Panc1 (cell line): ENCODE measurements at regions not wholly inside any gene's neighbourhood (a gene's known extent, or its start where the extent isn't known, plus 50 kb on each side); places are given as distances from the start of the nearest gene placed in this dataset.

Source experiments
- ATAC-seq: fragments of 200-7000 bp; cut with Tn5 transposase; 2 replicates; pipeline ENCODE4 v1.9.1; 2020; ENCODE audit warnings: mild to moderate bottlenecking, moderate library complexity
- BruUV-seq: library from RNA; stranded (reverse); fragments of 400-500 nt; replicated peaks from 2 replicates; lab custom pipeline; 2021; lab: Mats Ljungman, UMichigan
- CTCF ChIA-PET: fragments of 300-600 bp; sonication (Branson Sonifier 250); formaldehyde crosslinking; loops from one replicate; lab custom pipeline; 2022; ENCODE audit warnings: antibody characterized with exemption; lab: Charles Lee
- POLR2A ChIA-PET: fragments of 300-600 bp; sonication (Branson Sonifier 250); formaldehyde crosslinking; loops from one replicate; lab custom pipeline; 2022; ENCODE audit warnings: antibody characterized with exemption; lab: Charles Lee
- DNase-seq: peaks from one replicate; pipeline ENCODE4 v3.0.0-alpha.2; 2010; ENCODE audit warnings: low read depth, low spot score
- H3K27ac ChIP-seq: 2 replicates; pipeline ENCODE4 v1.5.1; 2011; ENCODE audit warnings: mild to moderate bottlenecking, low read length, inconsistent platforms
- H3K27me3 ChIP-seq: fragments of 200-500 bp; sonication (Bioruptor generic); 2 replicates; pipeline ENCODE4 v1.6.0; 2014; ENCODE audit warnings: low read length, inconsistent platforms; ENCODE audit not compliant: control insufficient read depth, insufficient read depth
- H3K36me3 ChIP-seq: fragments of 200-500 bp; sonication (Bioruptor generic); 2 replicates; pipeline ENCODE4 v1.5.1; 2014; ENCODE audit warnings: inconsistent platforms, mild to moderate bottlenecking, low read length, moderate library complexity; ENCODE audit not compliant: control insufficient read depth, insufficient read depth
- H3K4me1 ChIP-seq: 2 replicates; pipeline ENCODE4 v1.5.1; 2011; ENCODE audit warnings: inconsistent platforms, mild to moderate bottlenecking, low read length, moderate library complexity; ENCODE audit not compliant: control insufficient read depth, insufficient read depth
- H3K4me3 ChIP-seq, 2 experiments: 2 replicates each; pipeline ENCODE4 v1.5.1; 2011 to 2012; ENCODE audit warnings: low read depth in 2 of 2, low read length in 2 of 2, mild to moderate bottlenecking in 2 of 2, inconsistent platforms in 1 of 2, moderate library complexity in 1 of 2
- H3K9me3 ChIP-seq: fragments of 200-500 bp; sonication (Bioruptor generic); 2 replicates; pipeline ENCODE4 v1.5.1; 2014; ENCODE audit warnings: low read depth, mild to moderate bottlenecking, inconsistent platforms, low read length, moderate library complexity; ENCODE audit not compliant: control insufficient read depth, insufficient read depth
- POLR2AphosphoS5 ChIP-seq: IDR thresholded peaks from 2 replicates; pipeline ENCODE4 v1.6.1; 2012; ENCODE audit warnings: mild to moderate bottlenecking, low read depth, low read length, moderate library complexity
- SIN3A ChIP-seq: IDR thresholded peaks from 2 replicates; pipeline ENCODE4 v1.6.1; 2012; ENCODE audit warnings: low read depth, mild to moderate bottlenecking, low read length, moderate library complexity, borderline replicate concordance; ENCODE audit not compliant: insufficient read depth
- TCF7L2 ChIP-seq: IDR thresholded peaks from 2 replicates; pipeline ENCODE4 v1.6.1; 2011; ENCODE audit warnings: mild to moderate bottlenecking, low read depth, low read length, inconsistent platforms
- in situ Hi-C: cut with HindIII; loops from 2 replicates; pipeline ENCODE4 v1.10.0; 2016; ENCODE audit warnings: low sequenced_read_pairs, low pct_unique_long_range_greater_than_20kb
- intact Hi-C: fragments of 100-400 bp; cut with micrococcal nuclease; formaldehyde crosslinking; loops from one replicate; pipeline ENCODE4 v1.10.0; 2022; ENCODE audit not compliant: unreplicated experiment
- TF ChIP-seq, protein P1 (sequence below): fragments of 450-650 bp; IDR thresholded peaks from 2 replicates; pipeline ENCODE4 v1.5.1; 2017; ENCODE audit warnings: mild to moderate bottlenecking
- TF ChIP-seq, protein P2 (sequence below), 2 experiments: IDR thresholded peaks; 2 replicates each; pipeline ENCODE4 v1.6.1; 2011 to 2012; ENCODE audit warnings: low read depth in 2 of 2, control low read depth in 1 of 2, low read length in 1 of 2, mild to moderate bottlenecking in 1 of 2, moderate library complexity in 1 of 2; ENCODE audit not compliant: insufficient read depth in 1 of 2

DNA sequence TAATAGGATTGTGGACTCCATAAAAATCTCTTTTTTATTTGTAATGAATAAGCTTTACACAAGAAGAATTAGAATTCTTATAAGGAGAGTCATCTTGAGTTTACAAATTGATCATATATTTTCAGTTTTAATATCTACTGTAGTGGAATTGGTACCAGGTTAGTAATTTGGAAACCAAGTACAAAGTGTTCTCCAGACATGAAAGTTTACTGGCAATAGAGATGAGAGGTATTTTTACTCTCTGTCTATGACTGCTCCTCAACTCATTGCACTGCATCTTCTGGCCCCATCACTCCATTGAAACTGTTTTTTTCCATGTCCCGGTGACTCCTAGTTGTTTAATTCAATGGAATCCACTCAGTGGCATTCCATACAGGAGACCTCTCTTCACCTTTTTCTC lies 164.5 kb upstream of the SMIM30 start:
- intact Hi-C loops = loop anchor here (10.0 kb wide), 1 partner anchor 248 kb away; no protein-coding TSS in a partner anchor
- no peaks in the 10 kb centered on the region for H3K27me3 ChIP-seq
- ATAC-seq (no peak), DNase-seq (no peak)
- no peak overlapping the region for H3K27ac ChIP-seq
- TF ChIP-seq SIN3A (no peak), TCF7L2 (no peak), POLR2AphosphoS5 (no peak)
- TF ChIP-seq, protein P1, sequence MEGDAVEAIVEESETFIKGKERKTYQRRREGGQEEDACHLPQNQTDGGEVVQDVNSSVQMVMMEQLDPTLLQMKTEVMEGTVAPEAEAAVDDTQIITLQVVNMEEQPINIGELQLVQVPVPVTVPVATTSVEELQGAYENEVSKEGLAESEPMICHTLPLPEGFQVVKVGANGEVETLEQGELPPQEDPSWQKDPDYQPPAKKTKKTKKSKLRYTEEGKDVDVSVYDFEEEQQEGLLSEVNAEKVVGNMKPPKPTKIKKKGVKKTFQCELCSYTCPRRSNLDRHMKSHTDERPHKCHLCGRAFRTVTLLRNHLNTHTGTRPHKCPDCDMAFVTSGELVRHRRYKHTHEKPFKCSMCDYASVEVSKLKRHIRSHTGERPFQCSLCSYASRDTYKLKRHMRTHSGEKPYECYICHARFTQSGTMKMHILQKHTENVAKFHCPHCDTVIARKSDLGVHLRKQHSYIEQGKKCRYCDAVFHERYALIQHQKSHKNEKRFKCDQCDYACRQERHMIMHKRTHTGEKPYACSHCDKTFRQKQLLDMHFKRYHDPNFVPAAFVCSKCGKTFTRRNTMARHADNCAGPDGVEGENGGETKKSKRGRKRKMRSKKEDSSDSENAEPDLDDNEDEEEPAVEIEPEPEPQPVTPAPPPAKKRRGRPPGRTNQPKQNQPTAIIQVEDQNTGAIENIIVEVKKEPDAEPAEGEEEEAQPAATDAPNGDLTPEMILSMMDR = no peak
- TF ChIP-seq, protein P2, sequence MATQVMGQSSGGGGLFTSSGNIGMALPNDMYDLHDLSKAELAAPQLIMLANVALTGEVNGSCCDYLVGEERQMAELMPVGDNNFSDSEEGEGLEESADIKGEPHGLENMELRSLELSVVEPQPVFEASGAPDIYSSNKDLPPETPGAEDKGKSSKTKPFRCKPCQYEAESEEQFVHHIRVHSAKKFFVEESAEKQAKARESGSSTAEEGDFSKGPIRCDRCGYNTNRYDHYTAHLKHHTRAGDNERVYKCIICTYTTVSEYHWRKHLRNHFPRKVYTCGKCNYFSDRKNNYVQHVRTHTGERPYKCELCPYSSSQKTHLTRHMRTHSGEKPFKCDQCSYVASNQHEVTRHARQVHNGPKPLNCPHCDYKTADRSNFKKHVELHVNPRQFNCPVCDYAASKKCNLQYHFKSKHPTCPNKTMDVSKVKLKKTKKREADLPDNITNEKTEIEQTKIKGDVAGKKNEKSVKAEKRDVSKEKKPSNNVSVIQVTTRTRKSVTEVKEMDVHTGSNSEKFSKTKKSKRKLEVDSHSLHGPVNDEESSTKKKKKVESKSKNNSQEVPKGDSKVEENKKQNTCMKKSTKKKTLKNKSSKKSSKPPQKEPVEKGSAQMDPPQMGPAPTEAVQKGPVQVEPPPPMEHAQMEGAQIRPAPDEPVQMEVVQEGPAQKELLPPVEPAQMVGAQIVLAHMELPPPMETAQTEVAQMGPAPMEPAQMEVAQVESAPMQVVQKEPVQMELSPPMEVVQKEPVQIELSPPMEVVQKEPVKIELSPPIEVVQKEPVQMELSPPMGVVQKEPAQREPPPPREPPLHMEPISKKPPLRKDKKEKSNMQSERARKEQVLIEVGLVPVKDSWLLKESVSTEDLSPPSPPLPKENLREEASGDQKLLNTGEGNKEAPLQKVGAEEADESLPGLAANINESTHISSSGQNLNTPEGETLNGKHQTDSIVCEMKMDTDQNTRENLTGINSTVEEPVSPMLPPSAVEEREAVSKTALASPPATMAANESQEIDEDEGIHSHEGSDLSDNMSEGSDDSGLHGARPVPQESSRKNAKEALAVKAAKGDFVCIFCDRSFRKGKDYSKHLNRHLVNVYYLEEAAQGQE (IDR thresholded peaks at IDR 0.05; ENCODE audit: insufficient read depth in 1 of 2, low read depth in 2 of 2, low read length in 1 of 2) = no peak
- no peak overlapping the region for H3K4me3 ChIP-seq
- in situ Hi-C loops = no loop called here
- POLR2A ChIA-PET = no interaction called here
- H3K4me1 ChIP-seq = no peaks in the 10 kb centered on the region
- H3K9me3 ChIP-seq = no peaks in the 10 kb centered on the region
- CTCF ChIA-PET = no interaction called here
- no TSS peak for BruUV-seq
- H3K36me3 ChIP-seq = no peaks in the 10 kb centered on the region

DNA sequence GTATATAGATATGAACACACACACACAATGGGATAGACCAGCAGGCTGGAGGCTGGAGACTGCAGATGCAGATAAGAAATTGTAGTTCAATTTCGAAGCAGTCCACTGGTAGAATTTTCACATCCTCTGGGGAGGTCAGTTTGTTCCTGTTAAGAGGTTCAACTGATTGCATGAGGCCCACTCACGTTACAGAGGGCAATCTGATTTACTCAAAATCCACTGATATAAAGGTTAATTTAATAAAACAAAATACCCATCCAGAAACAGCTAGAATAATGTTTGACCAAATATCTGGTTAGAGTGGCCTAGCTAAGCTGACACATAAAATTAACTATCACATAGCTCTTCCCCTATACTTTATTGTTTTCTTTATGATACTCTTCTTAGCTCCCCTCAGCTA lies 162.9 kb upstream of the SMIM30 start:
- DNase-seq (no peak), ATAC-seq (no peak)
- no peak overlapping the region for H3K27ac ChIP-seq
- H3K9me3 ChIP-seq = no peaks in the 10 kb centered on the region
- H3K4me3 ChIP-seq = no peak overlapping the region
- BruUV-seq = no TSS peak
- H3K4me1 ChIP-seq = no peaks in the 10 kb centered on the region
- H3K27me3 ChIP-seq = no peaks in the 10 kb centered on the region
- H3K36me3 ChIP-seq = no peaks in the 10 kb centered on the region
- in situ Hi-C loops (no loop called here), intact Hi-C loops (loop anchor here (10.0 kb wide), 1 partner anchor 246 kb away; no protein-coding TSS in a partner anchor)
- TF ChIP-seq POLR2AphosphoS5 = no peak
- TF ChIP-seq TCF7L2 = no peak
- TF ChIP-seq, protein P1 = no peak
- TF ChIP-seq, protein P2 (IDR thresholded peaks at IDR 0.05; ENCODE audit: insufficient read depth in 1 of 2, low read depth in 2 of 2, low read length in 1 of 2) = no peak
- no peak for TF ChIP-seq SIN3A
- ChIA-PET POLR2A (no interaction called here), CTCF (no interaction called here)
